ENCODE measurements at regions not wholly inside any gene's neighbourhood (a gene's known extent, or its start where the extent isn't known, plus 50 kb on each side); places are given as distances from the start of the nearest gene placed in this dataset.

- Histone ChIP-seq H3K36me3 (no peaks in the 10 kb centered on the region), H3K27me3 (no peaks in the 10 kb centered on the region), H3K9me3 (no peaks in the 10 kb centered on the region), H3K4me1 (no peaks in the 10 kb centered on the region), H3K27ac (no peak overlapping the region), H3K4me3 (no peak overlapping the region)
- no peak for DNase-seq (ENCODE audit: extremely low spot score in 2 of 2)
- intact Hi-C loops (cut with DNase I), result no loop called here
- TF ChIP-seq CTCF (IDR thresholded peaks at IDR 0.05) (no peak), POLR2AphosphoS5 (IDR thresholded peaks at IDR 0.05; ENCODE audit: insufficient read depth in 1 of 2, low read depth in 1 of 2) (no peak), POLR2A (IDR thresholded peaks at IDR 0.05) (no peak)
These were observed 83.0 kb downstream of the MAGEB17 start for GRCh38 chrX:16250296-16250695.

GRCh38 chrX:16251782-16252181 lies 84.5 kb downstream of the MAGEB17 start:
- TF ChIP-seq POLR2AphosphoS5 (IDR thresholded peaks at IDR 0.05; ENCODE audit: insufficient read depth in 1 of 2, low read depth in 1 of 2) (no peak), POLR2A (IDR thresholded peaks at IDR 0.05) (no peak), CTCF (IDR thresholded peaks at IDR 0.05) (no peak)
- intact Hi-C loops (cut with DNase I), result no loop called here
- Histone ChIP-seq H3K36me3 (no peaks in the 10 kb centered on the region), H3K9me3 (no peaks in the 10 kb centered on the region), H3K27ac (no peak overlapping the region), H3K4me3 (no peak overlapping the region), H3K27me3 (no peaks in the 10 kb centered on the region), H3K4me1 (no peaks in the 10 kb centered on the region)
- no peak for DNase-seq (ENCODE audit: extremely low spot score in 2 of 2)

GRCh38 chrX:16258882-16259281 lies 91.6 kb downstream of the MAGEB17 start:
- Histone ChIP-seq H3K4me1 (no peaks in the 10 kb centered on the region), H3K36me3 (no peaks in the 10 kb centered on the region), H3K27ac (no peak overlapping the region), H3K27me3 (no peaks in the 10 kb centered on the region), H3K4me3 (no peak overlapping the region), H3K9me3 (no peaks in the 10 kb centered on the region)
- TF ChIP-seq POLR2A (IDR thresholded peaks at IDR 0.05) (no peak), POLR2AphosphoS5 (IDR thresholded peaks at IDR 0.05; ENCODE audit: insufficient read depth in 1 of 2, low read depth in 1 of 2) (no peak), CTCF (IDR thresholded peaks at IDR 0.05) (no peak)
- no peak for DNase-seq (ENCODE audit: extremely low spot score in 2 of 2)
- intact Hi-C loops (cut with DNase I), result no loop called here

- no peak for TF ChIP-seq POLR2AphosphoS5 (IDR thresholded peaks at IDR 0.05; ENCODE audit: insufficient read depth in 1 of 2, low read depth in 1 of 2)
- TF ChIP-seq POLR2A (IDR thresholded peaks at IDR 0.05), result no peak
- TF ChIP-seq CTCF (IDR thresholded peaks at IDR 0.05), result no peak
- DNase-seq (ENCODE audit: extremely low spot score in 2 of 2), result no peak
- H3K27ac ChIP-seq, result no peak overlapping the region
- no peaks in the 10 kb centered on the region for H3K27me3 ChIP-seq
- intact Hi-C loops (cut with DNase I), result no loop called here
- no peaks in the 10 kb centered on the region for H3K36me3 ChIP-seq
- H3K9me3 ChIP-seq, result no peaks in the 10 kb centered on the region
- no peaks in the 10 kb centered on the region for H3K4me1 ChIP-seq
- no peak overlapping the region for H3K4me3 ChIP-seq
These were observed 100.2 kb downstream of the MAGEB17 start for GRCh38 chrX:16267431-16267830.

- Histone ChIP-seq H3K4me3 (no peak overlapping the region), H3K9me3 (no peaks in the 10 kb centered on the region), H3K27ac (no peak overlapping the region), H3K36me3 (no peaks in the 10 kb centered on the region), H3K4me1 (no peaks in the 10 kb centered on the region), H3K27me3 (no peaks in the 10 kb centered on the region)
- intact Hi-C loops (cut with DNase I), result no loop called here
- DNase-seq (ENCODE audit: extremely low spot score in 2 of 2), result no peak
- TF ChIP-seq POLR2AphosphoS5 (IDR thresholded peaks at IDR 0.05; ENCODE audit: insufficient read depth in 1 of 2, low read depth in 1 of 2), result no peak
- no peak for TF ChIP-seq CTCF (IDR thresholded peaks at IDR 0.05)
- TF ChIP-seq POLR2A (IDR thresholded peaks at IDR 0.05), result no peak
These were observed 100.9 kb downstream of the MAGEB17 start for GRCh38 chrX:16268206-16268605.

Measured in vagina (tissue), 2 donors.